Activated CD4-positive, alpha-beta T cell treated with anti-CD3 and anti-CD28 coated beads for 48 hours (primary cell): ENCODE measurements at regions not wholly inside any gene's neighbourhood (a gene's known extent, or its start where the extent isn't known, plus 50 kb on each side); places are given as distances from the start of the nearest gene placed in this dataset.
"Not testable (repeated sequence)": the region's sequence is repeated elsewhere in the genome, so short reads cannot be mapped to it uniquely, and the experiment has no call there.

Experiments used
- DNase-seq: peaks from one replicate; pipeline ENCODE4 v3.0.0-alpha.2; 2020

DNA sequence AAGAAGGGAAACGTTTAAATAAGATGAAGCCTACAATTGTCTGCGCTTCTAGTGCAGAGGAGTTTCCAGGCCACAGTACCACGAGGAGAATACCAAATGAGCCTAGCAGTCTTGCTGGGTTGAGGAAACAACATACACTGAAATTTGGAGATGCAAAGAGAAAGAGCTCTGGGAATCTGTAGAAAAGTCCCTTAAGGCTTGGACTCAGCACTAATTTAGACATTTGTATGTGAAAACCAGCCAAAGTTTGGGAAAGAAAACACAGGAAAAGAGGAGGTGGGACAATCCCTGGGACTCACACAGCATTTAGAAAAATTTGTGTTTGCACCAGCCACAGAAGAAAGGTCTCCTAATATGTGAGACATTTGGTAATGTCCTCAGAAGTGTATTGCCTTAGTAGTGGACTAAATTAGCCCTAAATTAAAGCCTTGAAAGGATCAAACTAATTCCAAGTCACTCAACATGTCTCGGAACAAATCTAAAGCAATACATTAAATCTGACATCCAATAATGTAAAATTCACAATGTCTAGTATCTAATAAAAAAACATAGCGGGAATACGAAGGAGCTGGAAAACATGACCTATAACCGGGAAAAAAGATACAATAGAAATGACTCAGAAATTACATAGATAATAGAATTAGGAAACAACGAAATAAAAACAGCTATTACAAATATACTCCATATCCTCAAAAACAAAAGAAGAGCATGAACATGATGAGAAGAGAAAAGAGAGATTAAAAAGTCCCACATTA is 187.1 kb upstream of the NAMPT start:
- no peak for DNase-seq

DNA sequence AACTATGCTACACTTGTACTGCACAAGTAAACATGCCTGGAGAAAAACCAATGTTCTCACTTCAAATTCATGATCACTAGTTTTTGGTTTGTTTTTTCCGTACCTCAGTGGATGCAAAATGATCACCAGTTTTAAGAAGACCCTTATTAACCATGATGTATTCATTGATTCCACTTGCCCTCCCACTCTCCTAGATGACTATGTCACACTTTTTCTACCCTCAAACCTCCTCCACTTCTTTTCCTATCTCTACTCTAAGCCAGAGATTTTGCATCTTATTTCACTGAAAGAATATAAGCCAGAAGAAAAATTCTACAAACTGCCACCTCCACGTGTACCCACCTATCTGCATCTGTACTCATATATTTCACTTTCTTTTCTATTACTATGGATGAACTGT is 186.2 kb upstream of the NAMPT start:
- DNase-seq, result no peak

DNA sequence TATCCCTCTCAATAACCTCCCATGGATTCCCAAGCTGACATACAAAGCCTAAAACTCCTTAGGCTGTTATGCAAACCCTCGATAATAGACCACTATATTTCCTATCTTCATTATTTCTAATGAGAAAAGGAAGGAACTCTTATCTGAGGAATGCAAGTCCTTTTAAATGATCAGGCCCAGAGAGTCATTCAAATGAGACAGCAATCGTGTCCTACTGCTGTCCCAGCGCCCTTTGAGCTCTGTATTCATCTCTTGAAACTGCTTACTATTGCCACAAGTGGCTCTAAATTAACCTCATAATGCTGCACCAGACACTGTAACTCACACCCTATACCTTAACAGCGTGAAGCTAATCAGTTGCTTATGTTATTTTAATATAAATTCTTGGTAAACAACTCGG is 182.1 kb upstream of the NAMPT start:
- DNase-seq, result no peak

DNA sequence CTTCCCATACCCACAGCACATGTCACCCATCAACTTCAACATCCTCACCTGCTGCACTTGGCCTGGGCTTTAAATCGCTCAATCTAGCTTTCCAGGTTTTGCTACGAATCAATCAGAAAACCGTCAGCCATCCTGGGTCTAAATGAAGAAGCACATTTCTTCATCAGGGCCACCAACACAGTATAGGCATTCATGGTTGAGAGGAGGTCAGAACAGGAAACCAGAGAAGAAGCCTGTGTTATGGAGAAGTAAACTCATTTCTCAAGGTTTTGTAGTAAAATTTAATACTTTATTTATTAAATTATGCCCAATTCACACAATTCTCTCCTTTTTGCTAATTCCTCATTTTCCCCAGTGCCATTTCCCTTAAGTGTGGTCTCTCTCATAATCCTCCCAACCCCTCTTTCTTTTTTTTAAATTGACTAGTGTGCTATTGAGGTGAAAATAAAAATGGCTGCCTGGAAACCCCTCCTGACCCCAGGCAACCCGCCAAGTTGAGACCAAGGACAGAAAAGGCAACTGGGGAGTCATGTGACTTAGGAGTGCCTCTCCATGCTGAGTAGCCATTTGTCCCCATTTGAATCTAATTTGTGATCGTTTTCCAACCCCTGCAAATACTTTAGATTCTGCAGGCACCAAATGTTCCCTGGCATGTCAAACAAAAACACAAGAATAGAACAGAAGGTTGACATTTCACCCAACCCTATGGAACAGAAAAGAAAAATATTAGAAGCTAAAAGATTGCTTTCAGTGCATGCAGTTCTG is 181.1 kb upstream of the NAMPT start:
- DNase-seq, result no peak

DNA sequence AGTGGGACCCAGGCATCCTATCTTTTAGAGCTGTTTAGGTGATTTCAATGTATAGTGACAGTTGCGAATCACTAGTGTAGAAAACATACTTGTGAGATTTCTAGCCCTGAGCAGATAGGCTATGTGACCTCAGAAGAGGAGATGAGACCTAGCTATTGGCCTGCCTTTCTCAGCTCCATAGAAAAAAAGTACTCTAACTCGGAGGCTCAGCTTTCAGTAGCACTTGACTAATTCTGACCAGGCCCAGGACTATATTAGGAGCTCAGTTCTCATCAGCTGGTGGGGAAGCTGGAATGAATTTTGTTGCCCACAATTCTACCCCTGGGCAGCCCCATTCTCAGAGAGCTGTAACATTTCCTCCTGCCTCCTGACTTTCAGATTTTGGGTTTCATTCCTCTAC is 179.9 kb upstream of the NAMPT start:
- no peak for DNase-seq

DNA sequence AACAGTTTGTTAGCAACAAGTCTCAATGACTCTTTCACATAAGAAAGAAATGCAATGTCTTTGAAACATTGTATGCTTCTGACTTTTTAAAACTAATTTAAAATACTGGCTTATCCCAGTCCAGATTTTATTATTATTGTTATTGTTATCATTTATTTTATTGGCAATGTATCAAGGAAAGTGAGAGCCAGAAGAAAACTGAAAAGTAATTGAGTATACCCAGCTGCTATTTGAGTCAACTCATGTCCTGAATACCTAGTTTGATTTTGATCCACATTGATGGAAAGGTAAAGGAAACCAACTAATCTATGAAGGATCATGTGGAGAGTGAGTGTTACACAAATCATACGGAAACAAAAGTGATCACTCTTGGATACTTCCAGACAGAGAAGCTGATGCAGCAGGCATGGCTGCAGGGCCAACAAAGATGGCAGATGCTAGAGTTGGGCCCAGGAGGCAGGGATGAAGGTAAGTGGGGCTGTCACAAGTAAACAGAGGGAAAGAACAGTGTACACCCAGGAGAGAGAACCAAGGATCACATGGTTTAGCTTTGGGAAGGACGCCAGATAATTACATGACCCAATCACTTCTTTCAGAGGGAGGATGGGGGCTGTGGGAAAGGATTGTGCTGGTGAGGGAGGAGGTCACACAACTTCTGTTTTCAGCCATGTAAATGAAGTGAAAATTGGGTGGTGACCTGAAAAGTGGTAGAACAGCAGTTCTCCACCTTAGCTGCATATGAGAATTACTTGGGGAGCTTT is 179.2 kb upstream of the NAMPT start:
- DNase-seq, result no peak

DNA sequence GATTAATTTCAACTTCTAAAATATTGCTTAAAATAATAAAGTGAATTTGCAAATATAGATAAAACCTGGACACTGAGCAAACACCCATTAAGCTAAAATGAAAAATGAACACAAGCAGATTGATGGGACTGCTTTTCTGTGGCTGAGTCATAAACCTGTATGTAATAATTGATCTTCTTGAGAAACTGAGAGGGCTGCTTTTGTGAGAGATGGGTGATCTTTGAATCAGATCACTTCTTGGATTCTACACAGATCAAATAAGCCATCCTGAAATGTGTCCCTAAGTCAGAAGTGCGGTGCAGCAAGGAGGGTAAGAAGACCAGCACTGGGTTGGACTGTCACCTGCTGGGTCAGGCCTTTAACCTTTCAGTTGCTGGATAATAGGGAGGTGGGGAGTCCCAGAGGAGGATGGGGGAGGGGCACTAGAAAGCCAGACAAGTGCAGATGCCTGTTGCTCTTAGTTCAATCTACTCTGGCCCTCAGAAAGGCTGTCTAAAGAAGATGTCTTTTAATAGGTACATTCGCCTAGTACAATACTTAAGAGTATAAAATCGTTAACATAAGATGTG is 178.2 kb upstream of the NAMPT start:
- DNase-seq, result peak; percentile 47

DNA sequence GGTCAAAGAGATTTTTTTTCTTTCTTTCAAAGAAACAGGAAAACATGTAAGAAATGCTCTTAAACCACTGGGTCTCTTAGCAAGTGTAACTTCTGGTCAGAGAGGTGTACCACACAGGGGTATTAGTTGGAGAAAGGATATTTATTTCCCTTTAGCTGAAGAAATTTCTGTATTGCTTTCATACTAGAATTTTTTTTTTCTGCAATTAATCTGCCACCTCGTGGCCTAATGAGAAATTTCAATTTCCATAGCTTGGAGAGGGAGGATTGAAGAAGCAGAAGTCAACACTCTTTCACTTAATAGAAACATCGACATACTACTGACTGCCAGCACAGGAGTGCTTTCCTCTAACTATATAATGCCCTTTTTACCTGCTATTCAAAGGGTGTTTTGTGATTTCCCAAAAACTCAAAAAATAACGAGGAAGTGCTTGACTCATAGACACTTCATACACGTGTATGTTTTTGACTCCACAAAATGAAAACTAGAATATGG is 177.6 kb upstream of the NAMPT start:
- no peak for DNase-seq

DNA sequence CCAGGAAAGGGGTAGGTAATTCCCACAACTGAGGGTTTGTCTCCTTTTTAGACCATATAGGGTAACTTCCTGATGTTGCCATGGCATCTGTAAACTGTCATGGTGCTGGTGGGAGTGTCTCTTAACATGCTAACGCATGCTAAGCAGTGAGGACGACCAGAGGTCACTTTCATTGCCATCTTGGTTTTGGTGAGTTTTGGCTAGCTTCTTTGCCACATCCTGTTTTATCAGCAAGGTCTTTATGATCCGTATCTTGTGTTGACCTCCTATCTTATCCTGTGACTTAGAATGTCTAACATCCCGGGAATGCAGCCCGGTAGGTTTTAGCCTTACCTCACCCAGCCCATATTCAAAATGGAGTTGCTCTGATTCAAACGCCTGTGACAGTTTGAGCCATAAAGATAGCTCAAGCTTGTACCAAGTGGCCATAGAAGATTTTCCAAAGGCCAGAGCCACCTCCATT is 176.0 kb upstream of the NAMPT start:
- no peak for DNase-seq

DNA sequence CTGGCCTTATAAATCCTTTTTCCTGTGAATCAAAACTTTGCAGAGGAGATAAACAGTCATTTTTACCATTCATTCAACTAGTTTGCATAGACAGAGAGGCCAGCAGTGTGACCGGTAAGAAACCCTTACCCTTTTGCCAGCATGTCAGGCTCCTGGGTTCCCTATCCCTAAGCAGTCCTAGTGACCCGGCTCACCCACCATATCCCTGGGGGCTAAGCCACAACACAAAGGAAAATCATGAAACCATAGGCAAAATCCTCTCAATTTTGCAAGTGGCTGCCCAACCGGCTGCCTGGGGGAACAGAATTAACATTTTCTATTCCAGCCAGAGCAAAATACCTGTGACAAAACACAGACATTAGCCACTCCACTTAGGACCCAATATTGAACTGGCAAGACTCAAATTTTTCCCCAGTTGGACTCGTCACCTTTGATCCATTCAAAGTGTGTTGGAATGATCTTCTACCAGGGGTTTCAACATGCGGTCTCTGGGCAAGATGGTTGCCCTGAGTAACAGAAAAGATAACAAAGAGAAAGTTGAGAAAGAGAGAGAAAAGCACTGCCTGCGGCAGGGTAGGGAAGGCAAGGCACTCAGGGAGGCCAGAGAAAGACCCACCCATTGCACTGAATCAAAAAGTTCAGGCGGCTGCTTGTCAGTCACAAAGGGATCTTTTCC is 174.8 kb upstream of the NAMPT start:
- DNase-seq, result no peak

DNA sequence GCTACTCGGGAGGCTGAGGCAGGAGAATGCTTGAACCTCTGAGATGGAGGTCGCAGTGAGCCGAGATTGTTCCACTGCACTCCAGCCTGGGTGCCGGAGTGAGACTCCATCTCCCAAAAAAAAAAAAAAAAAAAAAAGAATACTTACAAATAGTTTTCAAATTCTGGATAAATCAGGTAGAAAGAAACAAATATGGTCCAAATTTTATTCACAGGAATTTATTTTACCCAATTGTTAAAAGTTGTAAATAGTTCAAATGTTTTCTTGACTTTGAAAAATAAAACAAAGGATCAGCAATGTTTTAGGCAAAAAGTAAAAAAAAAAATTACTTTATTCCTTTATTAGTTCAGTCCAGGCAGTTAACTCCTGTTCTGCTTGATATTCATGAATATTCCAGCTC is 172.9 kb upstream of the NAMPT start:
- DNase-seq, result no peak

DNA sequence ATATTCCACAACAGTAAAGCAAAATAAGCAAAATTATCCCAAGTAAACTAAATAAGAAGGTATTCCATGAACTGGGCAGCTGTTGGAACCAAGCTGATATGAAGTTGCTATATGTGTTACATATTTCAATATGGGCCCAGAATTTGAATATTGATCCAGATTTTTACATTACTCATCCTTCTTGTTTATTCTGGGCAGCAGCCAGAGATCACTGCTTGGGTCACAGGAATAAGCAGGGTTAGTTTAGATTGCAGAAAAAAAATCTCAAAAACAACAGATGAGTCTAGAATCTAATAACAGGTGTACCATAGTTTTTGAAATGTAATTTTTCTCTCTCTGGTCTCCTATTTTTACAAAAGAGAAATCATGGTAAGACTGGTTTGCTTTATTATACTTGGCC is 171.5 kb upstream of the NAMPT start:
- DNase-seq, result no peak

DNA sequence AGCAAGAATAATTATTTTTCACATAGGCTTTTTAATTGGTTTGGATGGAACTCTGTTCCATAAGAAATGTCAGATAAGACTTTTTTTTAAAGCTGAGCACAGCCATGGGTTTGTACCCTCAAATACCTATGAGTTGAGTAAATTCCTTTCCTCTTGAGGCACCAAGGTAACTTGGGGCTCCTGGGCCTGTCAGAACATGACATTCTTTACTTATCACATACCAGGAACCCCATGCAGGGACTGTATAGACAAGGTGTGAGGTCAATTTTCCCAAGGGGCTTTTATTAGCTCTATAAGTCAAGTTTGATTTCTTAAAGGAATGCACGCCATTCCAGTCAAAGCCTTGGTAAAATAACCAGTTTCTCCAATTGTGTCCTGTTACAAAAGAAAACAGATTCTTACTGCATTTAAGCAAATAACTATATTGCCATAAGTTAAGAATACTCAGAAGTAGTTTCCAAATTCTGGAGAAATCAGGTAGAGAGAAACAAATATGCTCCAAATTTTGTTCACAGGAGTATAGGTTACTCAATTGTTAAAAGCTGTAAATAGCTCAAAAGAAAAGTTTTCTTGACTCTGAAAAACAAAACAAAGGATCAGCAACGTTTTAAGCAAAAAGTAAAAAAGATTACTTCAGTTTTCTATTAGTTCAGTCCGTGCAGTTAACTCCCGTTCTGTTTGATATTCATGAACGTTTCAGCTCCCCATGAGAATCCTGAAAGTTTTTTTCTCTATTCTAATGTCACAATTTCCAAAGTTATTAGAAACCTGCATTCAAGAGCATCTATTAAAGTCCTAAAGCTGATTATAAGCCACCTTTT is 167.5 kb upstream of the NAMPT start:
- no peak for DNase-seq

DNA sequence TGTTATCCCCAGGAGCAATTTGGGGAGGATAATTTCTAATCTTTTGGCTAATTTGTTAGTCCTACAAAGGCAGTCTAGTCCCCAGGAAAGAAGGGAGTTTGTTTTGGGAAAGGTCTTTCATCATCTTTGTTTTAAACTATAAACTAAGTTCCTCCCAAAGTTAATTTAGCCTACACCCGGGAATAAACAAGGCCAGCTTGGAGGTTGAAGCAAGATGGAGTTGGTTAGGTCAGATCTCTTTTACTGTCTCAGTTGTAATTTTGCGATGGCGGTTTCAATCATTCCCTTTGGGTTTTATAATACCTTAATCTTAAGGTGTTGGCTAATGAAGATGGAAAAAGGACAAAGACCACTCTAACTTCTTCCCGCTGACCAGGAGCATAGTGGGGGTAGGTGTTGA is 166.4 kb upstream of the NAMPT start:
- DNase-seq, result no peak

DNA sequence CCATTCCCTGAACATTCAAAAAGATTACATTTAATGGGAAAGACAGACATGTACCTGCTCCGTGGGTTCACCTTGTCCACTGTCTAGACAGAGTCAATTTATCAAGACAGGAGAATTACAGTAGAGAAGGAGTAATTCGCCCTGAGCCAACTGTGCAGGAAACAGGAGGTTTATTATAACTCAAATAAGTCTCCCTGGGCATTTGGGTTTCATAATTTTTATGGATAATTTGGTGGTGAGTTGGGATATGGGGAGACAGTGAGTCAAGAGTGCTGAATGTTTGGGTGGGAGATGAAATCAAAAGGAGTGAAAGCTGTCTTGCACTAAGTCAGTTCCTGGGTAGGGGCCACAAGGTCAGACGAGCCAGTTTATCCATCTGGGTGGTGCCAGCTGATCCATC is 165.9 kb upstream of the NAMPT start:
- no peak for DNase-seq

DNA sequence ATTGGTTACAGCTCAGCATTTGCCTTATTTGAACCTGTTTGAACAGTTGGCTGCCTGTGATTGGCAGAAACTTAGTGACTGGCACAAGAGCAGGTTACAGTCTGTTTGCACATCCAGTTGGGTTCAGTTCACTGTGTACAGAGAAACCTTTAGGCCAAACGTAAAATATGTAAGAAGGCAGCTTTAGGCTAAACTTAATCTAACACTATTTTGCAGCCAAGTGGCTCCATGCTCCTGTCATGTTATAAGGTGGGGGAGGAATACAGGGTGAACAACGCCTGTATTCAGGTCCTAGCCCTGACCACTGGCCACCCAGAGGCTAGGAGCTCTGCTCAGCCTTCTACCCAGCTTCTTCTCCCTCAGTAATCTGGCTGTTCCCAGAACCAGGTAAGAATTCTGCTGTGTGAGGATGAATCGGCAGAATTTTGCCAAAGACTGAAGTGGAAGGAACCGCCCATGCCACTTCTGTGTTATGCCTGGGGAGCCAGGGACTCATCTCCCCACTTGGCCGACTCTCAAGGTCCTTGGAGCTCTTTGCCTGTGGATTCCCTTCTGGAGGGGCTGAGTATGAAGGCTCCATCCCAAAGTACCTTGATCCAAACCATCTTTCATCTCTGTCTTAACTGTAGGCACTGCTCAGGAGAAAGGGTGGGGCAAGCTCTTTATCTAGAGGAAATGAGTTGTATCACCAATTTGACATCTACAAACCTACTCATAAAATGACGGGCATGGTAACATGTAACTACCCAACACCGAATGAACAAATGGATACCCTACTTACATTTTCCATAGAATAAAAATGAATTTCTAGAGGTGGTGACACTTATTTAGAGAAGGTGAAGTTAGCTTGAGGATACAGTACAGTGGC is 164.4 kb upstream of the NAMPT start:
- DNase-seq, result no peak

DNA sequence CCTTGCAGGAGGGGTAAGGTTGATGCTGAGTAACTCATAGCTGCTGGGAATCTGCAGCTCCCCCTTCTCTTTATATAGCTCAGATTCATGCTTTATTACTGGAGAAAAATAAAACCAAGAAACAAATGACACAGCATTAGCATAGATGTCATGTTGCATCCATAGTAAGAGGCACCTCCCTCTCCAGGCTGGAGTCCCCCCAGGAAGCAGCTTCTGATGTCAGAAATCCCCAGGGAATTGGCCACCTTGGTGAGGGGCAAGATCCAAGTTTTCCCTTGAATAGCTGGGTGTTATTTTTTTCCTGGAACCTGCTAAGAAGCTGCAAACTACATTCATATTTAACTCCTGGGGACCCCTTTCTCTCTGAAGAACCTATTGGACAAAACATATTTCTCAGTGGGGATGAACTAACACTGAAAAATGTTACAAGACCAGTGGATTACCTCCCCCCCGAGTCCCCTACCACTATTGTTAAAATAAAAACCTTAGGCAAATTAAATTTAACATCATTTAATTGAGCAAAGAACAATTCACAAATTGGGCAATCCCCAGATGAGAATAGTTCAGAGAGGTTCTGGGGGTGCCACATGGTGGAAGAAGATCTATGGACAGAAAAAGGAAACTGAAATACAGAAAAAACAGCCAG is 163.7 kb upstream of the NAMPT start:
- DNase-seq, result no peak

DNA sequence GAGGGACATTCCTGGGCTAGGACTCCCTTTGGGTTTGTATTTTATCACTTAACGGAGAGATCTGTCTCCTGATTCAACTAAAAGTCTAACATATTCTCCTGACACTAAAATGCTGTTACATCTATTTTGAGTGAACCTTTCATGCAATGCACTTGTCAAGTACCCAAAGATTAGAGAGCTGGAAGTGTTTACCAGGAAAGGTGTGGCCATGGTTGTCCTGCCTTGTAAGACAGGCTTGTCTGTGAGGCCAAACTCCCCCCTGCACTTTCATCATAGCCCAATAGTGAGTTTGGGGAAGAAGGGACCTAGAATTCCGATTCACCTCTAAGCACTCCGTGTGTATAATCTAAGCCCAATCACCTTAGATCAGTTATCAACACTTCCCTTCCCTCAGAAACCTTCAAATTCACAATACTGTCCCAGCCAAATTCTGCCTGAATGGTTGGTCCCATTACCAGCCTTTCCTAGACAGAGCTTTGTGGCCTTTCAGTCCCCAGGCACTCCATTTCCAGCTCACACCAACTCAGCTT is 162.6 kb upstream of the NAMPT start:
- no peak for DNase-seq

DNA sequence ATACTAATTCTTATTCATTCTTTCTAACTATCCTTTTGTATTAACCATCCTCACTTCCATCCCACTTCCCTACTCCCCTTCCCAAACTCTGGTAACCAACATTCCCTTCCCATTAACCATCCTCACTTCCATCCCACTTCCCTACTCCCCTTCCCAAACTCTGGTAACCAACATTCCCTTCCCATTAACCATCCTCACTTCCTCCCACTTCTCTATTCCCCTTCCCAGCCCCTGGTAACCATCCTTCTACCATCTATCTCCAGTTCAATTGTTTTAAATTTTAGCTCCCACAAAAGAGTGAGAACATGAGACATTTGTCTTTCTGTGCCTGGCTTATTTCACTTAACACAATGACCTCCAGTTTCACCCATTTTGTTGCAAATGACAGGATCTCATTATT is 160.6 kb upstream of the NAMPT start:
- DNase-seq, result not testable (repeated sequence)
